GM21526 (cell line): ENCODE measurements at regions not wholly inside any gene's neighbourhood (a gene's known extent, or its start where the extent isn't known, plus 50 kb on each side); places are given as distances from the start of the nearest gene placed in this dataset.
"Not testable (repeated sequence)": the region's sequence is repeated elsewhere in the genome, so short reads cannot be mapped to it uniquely, and the experiment has no call there.

Source experiments
- ATAC-seq: cut with Tn5 transposase; IDR thresholded peaks from one replicate; pipeline ENCODE4 v1.9.1; 2021; ENCODE audit warnings: moderate library complexity; ENCODE audit not compliant: unreplicated experiment, low FRiP score

DNA sequence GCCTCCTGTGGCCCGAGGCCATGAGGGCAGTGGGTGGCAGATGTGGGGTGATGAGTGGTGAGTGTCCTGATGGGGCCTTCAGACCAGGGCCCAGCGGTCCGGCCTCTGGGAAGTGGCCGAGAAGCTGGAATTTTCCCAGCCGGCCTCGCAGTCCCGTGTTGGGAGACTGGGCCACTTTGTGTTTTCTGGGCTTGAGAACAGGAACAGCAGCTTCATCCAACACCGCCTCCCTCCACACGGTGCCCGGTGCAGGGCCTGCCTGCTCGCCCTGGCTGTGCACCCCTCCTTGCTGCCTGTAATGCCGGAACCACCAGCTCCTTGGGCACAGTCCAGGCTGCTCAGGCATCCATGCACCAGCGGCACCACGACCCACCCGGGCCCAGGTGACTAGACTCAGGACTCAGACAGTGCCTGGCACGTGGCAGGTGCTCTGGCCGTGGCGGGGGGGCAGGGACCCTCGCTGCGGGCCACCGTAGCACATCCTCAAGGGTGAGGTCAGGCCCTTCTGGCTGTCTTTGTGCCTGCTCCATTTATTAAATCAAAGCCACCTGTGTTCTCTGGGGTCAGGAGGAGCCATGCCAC, 194.7 kb downstream of the BANP start:
- ATAC-seq, result not testable (repeated sequence)

DNA sequence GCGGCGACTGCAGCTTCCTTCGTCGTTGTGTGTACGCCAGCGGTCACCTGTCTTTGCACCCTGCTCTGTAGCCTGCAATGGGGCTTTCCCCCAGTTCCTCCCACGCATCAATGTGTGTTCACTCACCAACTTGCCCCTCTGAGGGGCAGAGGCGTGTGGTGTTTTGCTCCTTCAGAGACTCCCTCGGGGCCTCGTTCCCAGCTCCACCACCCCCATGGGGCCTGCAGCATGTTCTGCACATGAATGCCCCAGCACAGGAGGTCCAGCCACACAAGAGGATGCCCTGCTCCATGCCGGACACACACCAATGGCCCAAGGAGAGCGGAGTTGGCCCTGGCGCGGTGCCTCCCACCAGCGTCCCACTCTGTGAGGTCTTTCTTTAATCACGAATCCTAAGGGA, 196.8 kb downstream of the BANP start:
- not testable (repeated sequence) for ATAC-seq

DNA sequence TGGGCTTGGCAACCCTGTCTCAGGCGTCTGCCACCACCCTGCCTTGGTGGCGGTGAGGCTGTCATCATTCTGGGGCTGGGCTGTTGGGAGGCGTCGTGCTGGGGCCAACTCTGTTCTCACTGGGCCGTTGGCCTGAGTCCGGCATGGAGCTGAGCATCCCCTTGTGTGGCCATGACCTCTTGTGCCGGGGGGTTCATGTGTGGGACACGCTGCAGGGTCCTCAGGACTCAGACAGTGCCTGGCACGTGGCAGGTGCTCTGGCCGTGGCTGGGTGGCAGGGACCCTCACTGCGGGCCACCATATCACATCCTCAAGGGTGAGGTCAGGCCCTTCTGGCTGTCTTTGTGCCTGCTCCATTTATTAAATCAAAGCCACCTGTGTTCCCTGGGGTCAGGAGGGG, 197.4 kb downstream of the BANP start:
- not testable (repeated sequence) for ATAC-seq

DNA sequence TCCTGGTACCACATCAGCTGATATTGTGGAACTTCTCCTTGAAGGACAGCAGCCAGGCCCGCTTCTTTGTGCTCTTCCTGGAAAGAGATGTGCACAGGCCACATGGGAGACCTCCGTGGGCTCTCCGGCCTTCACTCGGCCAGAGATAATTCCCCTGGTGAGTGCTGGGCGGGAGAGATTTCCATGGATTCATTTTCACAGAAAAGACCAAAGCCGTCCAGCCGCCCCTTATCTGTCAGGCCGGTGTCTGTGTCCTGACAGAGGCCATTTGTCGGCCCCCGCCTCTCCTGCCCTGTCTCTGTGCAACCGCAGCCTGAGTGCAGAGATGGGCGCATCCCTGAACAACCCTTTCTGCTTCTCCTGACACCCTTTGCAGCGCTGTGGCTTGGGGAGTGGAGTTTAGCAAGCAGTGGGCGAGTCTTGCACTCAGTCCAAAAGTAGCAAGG, 197.9 kb downstream of the BANP start:
- not testable (repeated sequence) for ATAC-seq

DNA sequence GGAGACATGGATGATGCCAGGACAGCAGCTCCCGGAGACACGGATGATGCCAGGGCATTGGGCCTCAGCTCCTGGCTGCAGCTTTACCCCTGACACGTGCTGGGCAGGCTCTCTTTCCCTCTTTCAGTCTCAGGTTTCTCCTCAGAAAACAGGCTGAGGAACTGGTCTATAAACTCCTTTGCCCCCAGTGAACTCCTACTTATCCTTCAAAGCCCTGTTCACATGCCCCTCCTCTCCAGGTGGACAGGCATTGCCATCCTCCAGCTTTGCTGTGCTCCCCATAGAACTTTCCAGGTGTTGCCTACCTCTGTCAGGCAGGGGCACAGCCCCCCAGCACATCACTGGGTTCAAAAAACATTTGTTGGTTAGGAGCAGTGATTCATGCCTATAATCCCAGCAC, 198.4 kb downstream of the BANP start:
- not testable (repeated sequence) for ATAC-seq

DNA sequence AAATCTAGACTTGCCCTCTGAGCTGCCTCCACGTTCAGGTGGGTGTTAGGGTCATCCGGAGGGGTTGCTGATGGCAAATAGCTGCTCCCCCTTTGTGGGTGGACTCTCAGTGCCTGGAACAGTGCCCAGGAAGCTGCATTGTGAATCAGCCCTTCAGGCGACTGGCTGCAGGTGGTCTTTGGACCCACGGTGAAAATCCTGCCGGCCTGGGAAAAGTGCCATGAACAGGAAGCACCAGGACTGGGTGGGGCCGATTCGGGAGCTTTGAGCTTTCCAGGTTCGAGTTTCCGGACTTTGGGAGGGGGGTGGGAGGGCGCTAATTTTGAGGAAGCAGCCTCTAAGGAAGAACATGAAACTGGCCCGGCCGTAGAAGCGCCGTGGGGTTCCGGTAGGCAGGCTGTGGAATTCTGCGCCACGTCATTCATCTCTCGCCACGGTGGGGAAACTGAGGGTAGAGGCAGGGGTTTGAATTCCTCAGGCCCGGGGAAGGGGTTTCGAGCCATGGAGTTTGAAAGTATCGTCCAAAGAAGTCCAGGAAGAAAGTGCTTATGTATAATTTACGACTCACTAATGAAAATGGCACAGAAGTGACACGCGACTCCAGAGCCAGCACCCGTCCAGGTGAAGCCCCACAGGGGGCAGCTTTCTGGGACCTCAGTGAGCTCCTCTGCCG, 199.4 kb downstream of the BANP start:
- ATAC-seq, result not testable (repeated sequence)

DNA sequence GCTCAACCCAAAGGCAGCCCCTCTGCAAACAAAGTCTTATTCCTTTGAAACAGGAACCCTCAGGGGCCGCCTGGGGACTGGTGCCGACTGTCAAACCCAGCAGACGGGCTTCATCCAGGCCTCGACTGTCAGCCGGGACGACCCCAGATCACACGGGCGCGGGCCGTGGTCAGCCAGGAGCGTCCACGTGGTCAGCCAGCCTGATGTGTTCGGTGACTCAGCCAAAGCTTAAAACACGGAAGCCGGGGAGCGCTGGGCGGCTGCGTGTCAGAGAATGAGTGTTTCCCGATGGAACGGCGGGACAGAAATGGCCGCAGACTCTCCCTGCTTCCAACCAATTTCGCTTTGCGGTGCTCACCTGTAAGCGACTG, 199.9 kb downstream of the BANP start:
- ATAC-seq, result not testable (repeated sequence)

DNA sequence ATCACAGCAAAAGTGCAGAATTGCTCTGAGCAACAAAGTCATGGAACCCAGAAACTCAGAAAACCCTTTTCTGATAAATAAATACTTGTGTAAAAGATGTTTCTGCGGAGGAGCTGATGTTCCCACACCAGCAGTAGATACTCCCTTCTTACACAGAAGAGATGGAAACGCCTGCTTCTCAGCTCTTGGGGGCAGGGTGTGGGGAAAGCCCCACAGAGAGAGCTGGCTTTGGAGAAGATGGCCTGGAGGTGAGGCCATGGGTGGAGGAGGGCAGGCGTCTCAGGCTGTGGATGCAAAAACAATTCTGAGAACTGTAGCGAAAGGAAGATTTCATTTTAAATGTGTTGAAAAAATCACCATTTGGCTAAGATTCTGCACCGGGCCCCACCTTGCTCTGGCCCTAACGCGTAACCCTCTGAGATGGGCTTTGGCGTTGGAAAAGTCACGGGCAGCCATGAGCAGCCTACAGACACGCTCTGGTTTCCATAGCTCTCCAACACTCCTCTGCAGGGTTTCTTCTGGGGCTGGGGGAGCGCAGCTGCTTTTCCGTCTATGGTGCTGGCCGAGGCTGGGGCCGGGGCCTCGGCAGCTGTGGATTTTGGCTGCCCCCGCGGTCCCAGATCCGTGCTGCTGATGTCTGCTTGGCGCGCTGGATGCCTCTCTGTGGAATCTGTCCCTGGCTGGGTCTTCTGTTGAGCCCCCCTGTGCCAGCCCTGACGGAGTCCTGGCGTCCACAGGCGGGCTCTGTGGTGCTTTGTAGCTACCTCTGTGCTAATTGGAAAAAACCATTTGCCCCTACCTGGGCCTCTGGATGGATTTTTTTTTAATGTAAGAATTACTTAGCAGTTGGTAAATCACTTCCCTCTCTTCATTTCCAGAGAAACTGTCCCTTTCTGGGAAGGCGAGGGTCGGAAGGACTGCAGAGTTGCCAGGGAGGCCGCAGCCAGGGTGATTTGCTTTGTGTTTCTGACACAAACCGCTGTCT, 200.9 kb downstream of the BANP start:
- ATAC-seq, result not testable (repeated sequence)

DNA sequence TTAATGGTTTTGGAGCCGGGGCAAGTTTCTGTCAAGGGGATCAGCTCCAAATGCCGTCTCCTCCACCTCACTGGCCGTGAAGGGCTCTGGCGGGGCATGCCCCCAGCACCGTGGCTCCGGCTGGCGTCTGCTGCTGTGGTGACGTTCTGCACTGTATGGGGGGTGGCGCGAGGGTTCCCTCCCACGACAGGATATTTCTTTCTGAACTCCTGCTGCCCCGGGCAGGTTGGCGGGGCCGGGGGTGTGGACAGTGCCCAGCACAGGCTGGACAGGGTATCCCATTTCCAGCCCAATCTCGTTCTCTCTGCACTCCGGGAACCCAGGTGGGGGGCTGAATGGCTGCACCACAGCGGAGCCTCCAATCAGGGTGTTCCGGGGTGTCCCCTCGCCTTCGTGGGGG, 201.6 kb downstream of the BANP start:
- ATAC-seq, result not testable (repeated sequence)

DNA sequence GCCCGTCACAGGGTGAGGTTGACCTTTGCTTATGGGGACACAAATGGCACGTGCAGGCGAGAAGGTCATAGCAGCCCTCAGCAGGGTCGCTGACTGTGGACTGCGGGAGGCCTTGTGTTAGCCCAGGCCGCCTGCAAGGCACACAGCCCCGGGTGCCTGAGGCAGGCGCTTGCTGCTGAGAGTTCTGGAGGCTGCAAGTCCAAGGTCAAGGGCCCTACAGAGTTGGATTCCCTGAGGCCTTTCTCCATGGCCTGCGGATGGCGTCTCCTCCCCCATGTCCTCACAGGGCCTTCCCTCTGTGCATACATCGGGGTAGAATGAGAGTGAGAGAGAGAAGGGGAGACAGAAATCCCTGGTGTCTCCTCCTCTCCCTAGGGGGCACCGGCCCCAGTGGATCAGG, 202.3 kb downstream of the BANP start:
- ATAC-seq, result not testable (repeated sequence)

DNA sequence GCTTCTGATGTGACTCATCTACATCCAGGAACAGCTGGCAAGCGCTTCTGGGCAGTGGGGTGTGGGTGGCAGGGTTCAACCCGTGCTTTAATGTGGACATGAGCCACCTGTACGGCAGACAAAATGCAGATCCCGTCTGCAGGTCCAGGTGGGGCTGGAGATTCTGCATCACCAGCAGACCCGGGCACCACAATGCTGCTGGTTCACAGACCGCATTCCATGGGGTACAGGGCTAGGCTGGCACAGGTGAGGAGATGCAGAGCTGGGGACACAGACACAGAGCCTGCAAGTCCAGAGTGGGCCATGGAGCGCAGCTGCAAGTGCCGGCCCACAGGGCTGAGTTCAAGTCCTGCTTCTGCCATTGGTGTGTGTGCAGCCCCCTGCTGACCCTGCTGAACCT, 203.7 kb downstream of the BANP start:
- not testable (repeated sequence) for ATAC-seq

DNA sequence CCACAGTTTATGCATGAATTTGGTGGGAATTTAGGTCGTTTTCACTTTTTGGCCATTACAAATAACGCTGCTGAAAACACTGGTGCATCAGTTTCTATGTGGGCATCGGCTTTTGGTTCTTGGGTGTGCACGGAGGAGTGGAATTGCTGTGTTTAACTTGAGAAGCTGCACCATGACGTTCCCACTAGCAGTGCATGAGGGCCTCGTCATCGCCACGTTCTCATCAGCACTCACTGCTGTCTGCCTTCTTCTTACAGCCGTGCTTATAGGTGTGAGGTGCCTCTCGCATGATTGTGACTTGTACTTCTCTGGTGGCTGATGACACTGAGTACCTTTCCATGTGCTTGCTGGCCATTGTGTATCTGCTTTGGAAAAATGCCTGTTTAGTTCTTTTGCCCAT, 204.4 kb downstream of the BANP start:
- not testable (repeated sequence) for ATAC-seq

DNA sequence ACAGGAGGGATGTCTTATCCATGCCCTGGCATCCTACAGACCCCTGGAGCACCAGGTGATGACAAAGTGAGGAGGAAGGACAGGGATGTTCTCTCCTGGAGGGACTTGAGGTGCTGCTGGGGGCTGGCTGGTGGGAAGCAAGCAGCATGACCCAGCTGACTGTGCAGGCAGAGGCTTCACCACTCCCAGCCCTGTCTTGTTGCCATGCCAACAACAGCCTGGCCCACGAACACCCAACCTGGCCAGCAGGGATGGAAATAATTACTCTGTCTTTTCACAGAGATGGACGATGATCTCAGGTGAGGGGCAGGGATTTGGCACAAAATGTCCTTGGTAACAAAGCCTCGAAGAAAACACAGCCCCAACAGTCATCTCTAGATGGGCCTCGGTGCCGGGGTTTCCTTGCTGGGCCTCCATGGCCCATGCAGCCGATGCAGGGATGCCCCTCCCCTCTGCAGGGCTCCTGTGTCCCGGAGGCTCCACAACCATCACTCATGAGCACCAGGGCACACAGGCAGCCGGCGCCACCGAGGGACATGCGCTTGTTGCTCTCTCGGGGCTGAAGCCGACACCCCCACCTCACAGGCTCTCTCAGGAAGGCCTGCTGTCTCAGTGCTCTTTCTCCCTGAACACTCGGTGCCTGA, 205.5 kb downstream of the BANP start:
- ATAC-seq, result not testable (repeated sequence)

DNA sequence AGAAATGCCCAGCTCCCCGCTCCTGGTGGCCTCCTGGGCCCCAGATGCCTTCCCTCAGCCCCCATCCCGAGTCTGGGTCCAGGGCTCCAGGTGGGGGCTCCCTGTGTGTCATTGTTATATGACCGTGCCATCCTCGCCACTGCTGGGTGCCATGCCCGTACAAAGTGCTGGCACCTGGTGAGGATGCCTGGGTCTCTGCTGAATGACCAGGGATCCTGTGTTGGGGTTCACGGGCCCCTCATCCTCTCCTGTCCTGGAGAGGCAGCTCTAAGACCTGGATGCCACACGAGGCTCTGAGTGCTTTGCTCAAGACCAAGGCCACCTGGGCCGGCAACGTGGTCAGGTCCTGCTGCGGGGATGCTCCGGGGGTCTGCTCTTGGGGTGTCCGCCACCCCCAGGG, 206.5 kb downstream of the BANP start:
- not testable (repeated sequence) for ATAC-seq

DNA sequence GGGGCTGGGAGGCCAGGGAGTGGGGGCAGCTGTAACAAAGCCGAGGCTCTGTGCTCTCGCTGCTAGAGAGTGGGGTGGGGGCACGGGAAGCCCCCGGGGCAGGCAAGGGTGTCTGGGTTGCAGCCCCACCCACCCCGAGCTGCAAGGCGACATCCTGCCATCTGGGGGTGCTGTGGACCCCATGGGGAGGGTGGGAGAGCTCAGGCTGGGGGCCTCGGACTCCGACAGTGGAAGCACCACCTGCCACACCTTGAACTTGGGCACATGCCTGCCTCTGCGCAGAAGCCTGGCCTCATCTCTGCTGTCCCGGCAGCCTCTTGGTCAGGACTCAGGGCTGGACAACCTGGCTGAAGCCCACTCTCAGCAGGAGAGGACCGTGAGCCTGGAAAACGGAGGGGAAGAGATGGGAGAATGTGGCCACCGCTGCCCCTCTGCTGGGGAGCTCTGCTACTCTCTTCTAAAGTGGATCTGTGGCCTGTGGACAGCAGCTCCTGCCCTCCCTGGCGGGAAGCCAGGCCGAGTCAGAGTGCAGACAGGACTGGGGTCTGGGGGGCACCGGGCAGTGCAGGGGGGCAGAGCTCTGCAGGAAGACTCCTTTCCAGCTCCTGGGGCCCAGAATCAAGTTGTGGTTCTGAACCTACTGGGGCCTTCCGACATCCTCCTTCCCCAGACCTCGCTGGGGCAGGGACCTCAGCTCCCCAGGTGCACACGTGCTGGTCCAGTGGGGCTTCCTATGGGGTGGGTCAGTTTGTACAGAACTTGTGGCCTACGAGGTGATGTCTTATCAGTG, 207.2 kb downstream of the BANP start:
- not testable (repeated sequence) for ATAC-seq

DNA sequence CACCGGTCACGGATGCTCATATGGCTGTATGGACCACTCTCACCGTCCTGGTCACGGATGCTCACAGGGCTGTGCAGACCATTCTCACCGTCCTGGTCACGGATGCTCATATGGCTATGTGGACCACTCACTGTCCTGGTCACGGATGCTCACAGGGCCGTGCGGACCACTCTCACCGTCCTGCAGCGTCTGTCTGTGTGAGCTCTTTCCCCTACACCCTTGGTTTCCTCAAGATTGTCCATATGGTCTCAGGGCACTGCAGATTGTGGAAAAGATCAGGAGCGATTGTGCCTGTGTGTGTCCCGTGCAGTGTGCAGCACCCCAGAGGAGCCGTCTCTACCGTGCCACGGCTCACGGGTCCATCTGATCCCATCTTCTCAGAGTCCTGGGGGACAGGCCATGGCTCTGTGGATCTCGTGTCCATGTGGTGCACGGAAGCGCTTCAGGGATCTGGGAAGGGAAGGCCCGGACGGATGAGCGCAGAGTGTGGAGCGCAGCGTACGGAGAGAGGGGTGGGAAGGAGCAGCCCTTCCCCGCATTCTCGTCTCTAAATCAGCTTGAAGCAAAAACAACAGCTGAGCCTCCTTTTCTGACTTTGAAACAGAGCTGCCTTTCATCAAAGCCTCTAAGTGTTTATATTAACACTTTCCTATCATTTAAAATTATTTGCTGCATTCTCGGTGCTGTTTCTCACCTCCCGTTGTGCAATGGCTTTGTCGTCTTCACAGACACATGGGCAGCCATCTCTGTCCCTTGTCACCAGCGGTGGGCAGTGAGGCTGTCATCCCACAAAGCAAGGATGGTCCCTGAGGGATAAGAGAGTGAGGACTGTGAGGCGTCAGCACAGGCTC, 208.0 kb downstream of the BANP start:
- not testable (repeated sequence) for ATAC-seq

DNA sequence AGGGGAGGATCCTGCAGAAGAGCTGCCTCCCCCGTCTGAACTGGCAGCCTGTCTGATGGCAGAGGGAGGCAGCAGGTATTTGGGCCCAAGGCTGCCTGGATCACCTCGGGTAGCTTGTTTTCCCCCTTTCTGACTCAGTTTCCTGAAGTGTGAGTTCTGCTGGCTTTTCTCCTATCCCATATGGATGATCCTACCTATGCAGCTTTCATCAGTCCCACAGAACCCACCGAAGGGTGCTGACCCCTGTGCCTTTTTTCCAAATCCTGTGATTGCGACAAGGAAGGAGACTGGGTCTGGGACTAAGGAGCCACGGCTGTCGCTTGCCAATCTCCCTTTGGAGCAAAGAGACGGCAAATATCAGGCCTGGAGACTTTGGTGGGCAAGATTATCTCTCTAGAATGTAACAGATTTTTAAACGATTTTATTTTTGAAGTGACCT, 208.7 kb downstream of the BANP start:
- not testable (repeated sequence) for ATAC-seq

DNA sequence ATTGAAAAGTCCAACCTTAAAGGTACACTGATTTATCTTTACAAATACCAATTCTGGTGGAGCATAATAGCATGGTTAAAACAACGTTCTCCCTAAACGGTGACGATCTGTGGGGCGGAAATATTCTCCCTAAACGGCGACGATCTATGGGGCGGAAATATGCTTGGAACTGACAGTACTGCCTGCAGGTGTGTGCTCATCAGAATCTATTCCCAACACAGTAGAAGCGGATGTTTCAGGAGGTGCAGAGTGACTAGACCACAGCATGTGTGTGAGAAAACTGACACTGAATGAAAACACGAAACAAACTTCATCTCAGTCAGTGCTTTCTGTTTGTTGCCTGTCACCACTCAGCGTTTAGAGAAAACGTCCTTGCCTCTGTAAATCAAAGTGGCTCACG, 210.0 kb downstream of the BANP start:
- not testable (repeated sequence) for ATAC-seq
